ENCODE measurements at regions not wholly inside any gene's neighbourhood (a gene's known extent, or its start where the extent isn't known, plus 50 kb on each side); places are given as distances from the start of the nearest gene placed in this dataset.

DNA sequence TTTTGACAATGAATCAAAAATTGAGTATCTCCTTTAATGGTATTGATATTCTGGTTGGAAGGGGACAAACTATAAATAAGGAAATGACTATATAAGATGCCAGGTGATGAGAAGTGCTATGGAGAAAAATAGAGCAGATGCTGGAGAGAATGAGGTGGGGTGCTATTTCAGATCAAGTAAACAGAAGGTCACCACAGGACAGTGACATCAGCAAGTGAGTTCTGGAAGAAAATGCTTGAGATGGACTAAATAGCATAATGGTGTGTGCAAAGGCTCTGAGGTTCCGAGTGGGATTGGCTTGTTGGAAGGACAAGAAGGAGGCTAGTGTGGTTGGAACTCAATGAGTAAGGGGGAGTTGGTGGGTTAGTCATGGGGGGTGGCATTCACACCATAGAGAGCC lies 157.5 kb upstream of the SGCD start:
- H3K27ac ChIP-seq = no peak overlapping the region
- no peak overlapping the region for H3K4me3 ChIP-seq
- peaks cover 26 to 29% of the 10 kb centered on the region in 2 donors for H3K4me1 ChIP-seq
- in situ Hi-C loops (cut with MboI; ENCODE audit: low sequenced_read_pairs in 4 of 4) (no loop called here), intact Hi-C loops (cut with DNase I; ENCODE audit: low total_unique reads) (no loop called here)
- TF ChIP-seq, protein P1, sequence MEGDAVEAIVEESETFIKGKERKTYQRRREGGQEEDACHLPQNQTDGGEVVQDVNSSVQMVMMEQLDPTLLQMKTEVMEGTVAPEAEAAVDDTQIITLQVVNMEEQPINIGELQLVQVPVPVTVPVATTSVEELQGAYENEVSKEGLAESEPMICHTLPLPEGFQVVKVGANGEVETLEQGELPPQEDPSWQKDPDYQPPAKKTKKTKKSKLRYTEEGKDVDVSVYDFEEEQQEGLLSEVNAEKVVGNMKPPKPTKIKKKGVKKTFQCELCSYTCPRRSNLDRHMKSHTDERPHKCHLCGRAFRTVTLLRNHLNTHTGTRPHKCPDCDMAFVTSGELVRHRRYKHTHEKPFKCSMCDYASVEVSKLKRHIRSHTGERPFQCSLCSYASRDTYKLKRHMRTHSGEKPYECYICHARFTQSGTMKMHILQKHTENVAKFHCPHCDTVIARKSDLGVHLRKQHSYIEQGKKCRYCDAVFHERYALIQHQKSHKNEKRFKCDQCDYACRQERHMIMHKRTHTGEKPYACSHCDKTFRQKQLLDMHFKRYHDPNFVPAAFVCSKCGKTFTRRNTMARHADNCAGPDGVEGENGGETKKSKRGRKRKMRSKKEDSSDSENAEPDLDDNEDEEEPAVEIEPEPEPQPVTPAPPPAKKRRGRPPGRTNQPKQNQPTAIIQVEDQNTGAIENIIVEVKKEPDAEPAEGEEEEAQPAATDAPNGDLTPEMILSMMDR (IDR thresholded peaks at IDR 0.05 in 4 of 5, conservative IDR thresholded peaks at IDR 0.05 in 1 of 5) = no peak
- TF ChIP-seq POLR2A (IDR thresholded peaks at IDR 0.05) = no peak
- no peak for DNase-seq
- no peaks in the 10 kb centered on the region for H3K36me3 ChIP-seq
- no peaks in the 10 kb centered on the region for H3K9me3 ChIP-seq
- ATAC-seq = peak in 1 of 2 donors; percentile 30
- no peaks in the 10 kb centered on the region for H3K27me3 ChIP-seq

DNA sequence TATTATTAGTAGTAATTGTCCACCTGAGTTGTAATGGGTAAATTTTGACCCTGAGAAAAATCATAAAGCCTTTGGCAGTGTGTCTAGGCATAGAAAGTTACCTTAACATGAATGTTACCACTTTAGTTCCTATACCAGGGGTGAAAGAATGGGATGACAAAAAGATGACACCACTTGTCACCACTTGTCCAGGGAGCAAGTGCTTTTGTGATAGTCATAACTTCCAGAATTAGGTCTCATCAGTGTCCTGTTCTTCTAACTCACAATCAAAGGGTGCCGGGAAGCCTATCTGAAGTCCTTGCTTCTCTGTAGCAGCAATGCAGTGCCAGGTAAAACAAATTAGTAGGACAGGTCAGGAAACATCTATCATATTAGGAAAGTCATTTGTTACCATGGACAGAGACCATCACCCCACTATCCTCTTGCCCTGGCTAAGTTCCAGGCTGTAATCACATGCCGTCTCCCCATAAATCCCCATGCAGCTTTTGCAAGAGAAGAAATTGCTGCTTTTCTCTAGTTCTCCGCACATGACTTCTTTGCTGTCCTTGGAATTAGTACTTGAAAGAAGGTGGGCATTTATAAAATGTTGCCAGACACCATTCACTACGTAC lies 156.5 kb upstream of the SGCD start:
- Histone ChIP-seq H3K27ac (no peak overlapping the region), H3K4me3 (no peak overlapping the region), H3K4me1 (peaks cover 29 to 30% of the 10 kb centered on the region in 2 donors), H3K27me3 (no peaks in the 10 kb centered on the region), H3K9me3 (no peaks in the 10 kb centered on the region), H3K36me3 (no peaks in the 10 kb centered on the region)
- ATAC-seq = peak in 1 of 2 donors; percentile 41
- intact Hi-C loops (cut with DNase I; ENCODE audit: low total_unique reads) = no loop called here
- DNase-seq = no peak
- in situ Hi-C loops (cut with MboI; ENCODE audit: low sequenced_read_pairs in 4 of 4) = no loop called here
- no peak for TF ChIP-seq POLR2A (IDR thresholded peaks at IDR 0.05)
- TF ChIP-seq, protein P1 (IDR thresholded peaks at IDR 0.05 in 4 of 5, conservative IDR thresholded peaks at IDR 0.05 in 1 of 5) = no peak

DNA sequence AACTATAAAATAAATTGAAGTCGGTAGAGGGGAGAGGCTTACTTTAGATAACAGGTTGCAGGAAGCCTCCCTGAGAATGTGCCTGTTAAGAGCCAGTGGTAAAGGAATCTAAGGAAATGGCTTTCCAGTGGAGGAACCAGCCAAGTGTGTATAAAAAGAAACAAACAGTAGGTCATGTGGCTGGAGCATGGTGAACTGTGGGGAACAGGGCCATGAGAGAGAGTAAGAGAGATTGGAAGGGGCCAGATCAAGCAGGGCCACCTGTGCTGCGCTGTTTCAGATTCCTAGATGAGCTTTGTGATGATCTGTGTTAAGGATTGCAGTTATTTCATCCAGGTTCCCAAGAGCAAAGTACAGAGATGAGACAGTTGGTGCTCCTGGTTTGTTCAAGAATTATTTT lies 152.7 kb upstream of the SGCD start:
- H3K27ac ChIP-seq = peak overlapping the region; percentile 10 to 59 (median 48)
- H3K27me3 ChIP-seq = no peaks in the 10 kb centered on the region
- intact Hi-C loops (cut with DNase I; ENCODE audit: low total_unique reads) = no loop called here
- H3K4me3 ChIP-seq = no peak overlapping the region
- DNase-seq (peak in 1 of 2 donors; percentile 12), ATAC-seq (peak; percentile 52 to 66)
- no peaks in the 10 kb centered on the region for H3K36me3 ChIP-seq
- in situ Hi-C loops (cut with MboI; ENCODE audit: low sequenced_read_pairs in 4 of 4) = no loop called here
- H3K4me1 ChIP-seq = peaks cover 26 to 27% of the 10 kb centered on the region in 2 donors
- no peaks in the 10 kb centered on the region for H3K9me3 ChIP-seq
- TF ChIP-seq POLR2A (IDR thresholded peaks at IDR 0.05) = no peak
- TF ChIP-seq, protein P1 (IDR thresholded peaks at IDR 0.05 in 4 of 5, conservative IDR thresholded peaks at IDR 0.05 in 1 of 5) = no peak

DNA sequence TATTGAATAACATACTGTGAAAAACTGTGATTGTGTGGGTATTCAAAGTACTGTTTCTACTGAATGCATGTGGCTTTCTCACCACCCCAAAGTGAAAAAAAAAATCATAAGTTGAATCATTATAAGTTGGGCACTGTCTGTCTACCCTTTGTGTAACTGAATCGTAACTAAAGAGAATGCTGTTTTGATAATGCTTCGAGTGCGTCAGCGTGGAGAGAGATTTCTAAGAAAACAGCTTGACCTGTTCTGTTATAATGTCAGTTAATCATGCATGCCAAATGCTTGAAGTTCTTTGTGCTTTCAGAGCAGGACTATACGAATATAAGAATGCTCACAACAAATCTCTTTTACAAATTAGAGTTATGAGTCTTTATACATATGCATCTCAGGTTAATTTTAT lies 148.8 kb upstream of the SGCD start:
- Histone ChIP-seq H3K36me3 (no peaks in the 10 kb centered on the region), H3K27ac (no peak overlapping the region), H3K4me3 (no peak overlapping the region), H3K4me1 (peaks cover 11 to 14% of the 10 kb centered on the region in 2 donors), H3K27me3 (no peaks in the 10 kb centered on the region), H3K9me3 (no peaks in the 10 kb centered on the region)
- in situ Hi-C loops (cut with MboI; ENCODE audit: low sequenced_read_pairs in 4 of 4) (no loop called here), intact Hi-C loops (cut with DNase I; ENCODE audit: low total_unique reads) (no loop called here)
- TF ChIP-seq, protein P1 (IDR thresholded peaks at IDR 0.05 in 4 of 5, conservative IDR thresholded peaks at IDR 0.05 in 1 of 5) = no peak
- TF ChIP-seq POLR2A (IDR thresholded peaks at IDR 0.05) = no peak
- ATAC-seq = no peak
- no peak for DNase-seq

DNA sequence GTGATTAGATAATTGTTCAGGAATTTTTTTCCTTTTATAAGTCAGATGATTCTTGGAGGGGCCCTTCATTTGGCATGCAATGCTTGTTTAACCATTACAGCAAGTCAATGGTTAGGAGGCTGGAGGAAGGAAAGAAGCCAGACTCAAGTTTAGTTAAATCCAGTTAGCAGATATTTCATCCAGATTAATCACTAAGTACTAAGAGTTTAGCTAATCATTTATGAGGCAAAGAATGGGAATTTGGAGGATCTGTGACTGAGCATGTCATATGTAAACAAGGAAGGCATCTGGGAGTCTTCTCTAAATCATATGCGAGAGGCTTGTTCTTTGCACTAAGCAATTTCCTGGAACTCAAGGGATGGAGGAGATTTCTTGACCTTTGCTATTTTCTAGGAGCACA lies 145.3 kb upstream of the SGCD start:
- H3K4me1 ChIP-seq = no peaks in the 10 kb centered on the region
- no peaks in the 10 kb centered on the region for H3K27me3 ChIP-seq
- H3K36me3 ChIP-seq = no peaks in the 10 kb centered on the region
- H3K4me3 ChIP-seq = no peak overlapping the region
- H3K9me3 ChIP-seq = no peaks in the 10 kb centered on the region
- no peak for TF ChIP-seq POLR2A (IDR thresholded peaks at IDR 0.05)
- TF ChIP-seq, protein P1 (IDR thresholded peaks at IDR 0.05 in 4 of 5, conservative IDR thresholded peaks at IDR 0.05 in 1 of 5) = no peak
- DNase-seq (no peak), ATAC-seq (no peak)
- H3K27ac ChIP-seq = no peak overlapping the region
- intact Hi-C loops (cut with DNase I; ENCODE audit: low total_unique reads) = no loop called here
- in situ Hi-C loops (cut with MboI; ENCODE audit: low sequenced_read_pairs in 4 of 4) = no loop called here

Data from gastrocnemius medialis (tissue), 4 donors.